NOMO-1 treated with dmso at 0.1 percent for 144 hours (cell line): ENCODE measurements at regions not wholly inside any gene's neighbourhood (a gene's known extent, or its start where the extent isn't known, plus 50 kb on each side); places are given as distances from the start of the nearest gene placed in this dataset.
A peak's percentile ranks its signal among the peaks of the same experiment; 100 is the strongest.

ENCODE experiments used
- DNase-seq: peaks from one replicate; lab custom pipeline; 2025; ENCODE audit not compliant: unreplicated experiment; lab: John Stamatoyannopoulos, UW

- DNase-seq = no peak
These were observed 49.9 kb upstream of the MAFB start for GRCh38 chr20:40738976-40739375.

- no peak for DNase-seq
These were observed 50.8 kb upstream of the MAFB start for GRCh38 chr20:40739841-40740240.

- DNase-seq = peak; percentile 26
These were observed 52.6 kb upstream of the MAFB start for GRCh38 chr20:40741507-40742106.

GRCh38 chr20:40743141-40743775 lies 54.2 kb upstream of the MAFB start:
- DNase-seq = no peak

- DNase-seq = no peak
These were observed 55.2 kb upstream of the MAFB start for GRCh38 chr20:40744072-40744817.

- DNase-seq = no peak
These were observed 55.8 kb upstream of the MAFB start for GRCh38 chr20:40744818-40745175.

GRCh38 chr20:40746251-40746650 lies 57.2 kb upstream of the MAFB start:
- DNase-seq = no peak

DNA sequence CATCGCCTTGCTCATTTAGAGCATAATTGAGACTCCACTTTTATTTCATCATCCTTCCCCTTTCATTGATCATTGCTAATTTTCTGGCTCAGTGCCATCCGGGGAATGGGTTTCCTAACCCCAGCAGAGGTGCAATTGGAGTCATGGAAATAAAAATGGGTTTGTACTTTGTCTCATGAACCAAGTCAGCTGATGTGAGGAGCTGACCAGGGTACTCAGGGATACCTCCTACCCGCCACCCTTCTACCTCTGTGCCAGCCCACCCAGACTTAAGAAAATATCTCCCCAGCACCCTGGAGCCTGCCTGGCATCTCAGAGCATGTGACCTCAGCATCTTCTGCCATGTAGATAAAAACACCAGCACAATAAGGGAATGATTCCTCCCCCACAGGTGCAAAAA lies 59.1 kb upstream of the MAFB start:
- no peak for DNase-seq

- DNase-seq = no peak
These were observed 61.0 kb upstream of the MAFB start for GRCh38 chr20:40749985-40750506.

DNA sequence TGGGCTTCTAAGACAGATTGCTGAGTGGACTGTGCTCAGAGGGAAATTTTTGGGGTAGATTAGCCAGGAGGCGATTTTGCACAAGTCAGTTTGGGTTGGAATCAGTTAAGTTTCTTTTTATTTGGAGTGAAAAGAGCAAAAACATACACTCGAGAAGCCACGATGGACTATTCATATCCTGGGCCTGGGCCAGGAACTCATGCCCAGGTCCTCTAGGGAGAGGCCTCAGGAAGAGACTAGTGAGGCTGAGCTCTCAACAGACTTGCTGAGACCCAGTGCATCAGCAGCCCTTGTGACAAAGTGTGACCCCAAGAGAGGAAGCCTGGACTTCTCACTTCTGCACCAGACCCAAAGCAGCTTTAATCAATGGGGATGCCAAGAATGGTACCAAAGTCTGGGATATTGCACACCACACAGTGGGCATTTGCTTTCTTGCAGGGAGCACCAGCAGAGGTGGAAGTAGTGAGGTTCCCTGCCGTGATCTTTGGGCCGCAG lies 61.6 kb upstream of the MAFB start:
- no peak for DNase-seq

- DNase-seq = peak; percentile 38
These were observed 64.4 kb upstream of the MAFB start for GRCh38 chr20:40753472-40753871.

DNA sequence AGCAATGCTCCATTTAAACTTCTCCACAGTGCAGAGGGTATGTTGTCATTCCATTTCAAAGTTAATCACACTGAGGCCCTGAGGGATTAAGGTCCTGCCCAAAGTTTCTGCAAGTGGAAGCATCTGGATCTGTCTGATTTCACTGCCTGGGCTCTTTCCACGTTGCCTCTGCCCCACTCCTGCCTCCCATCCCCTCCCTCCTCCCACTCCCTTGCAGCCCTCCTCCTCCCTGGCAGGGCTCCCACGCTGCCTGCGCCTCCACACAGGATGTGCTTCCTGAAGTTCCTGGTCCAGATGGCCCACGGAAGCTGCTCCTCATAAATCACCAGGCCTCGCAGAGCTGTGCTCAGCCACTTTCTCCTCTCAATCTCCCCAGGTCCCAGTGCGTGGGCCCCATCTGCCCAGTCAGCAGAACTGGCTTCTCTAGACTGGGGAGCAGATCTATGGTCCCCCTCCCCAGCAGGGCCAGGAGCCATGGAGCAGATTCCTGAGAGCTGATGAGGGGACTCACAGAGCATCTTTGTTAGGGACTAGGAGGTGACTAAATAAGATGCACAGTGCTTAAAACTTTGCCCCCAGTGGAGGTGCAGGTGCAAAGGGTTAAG lies 65.4 kb upstream of the MAFB start:
- no peak for DNase-seq

- DNase-seq = no peak
These were observed 68.1 kb upstream of the MAFB start for GRCh38 chr20:40757087-40757486.

DNA sequence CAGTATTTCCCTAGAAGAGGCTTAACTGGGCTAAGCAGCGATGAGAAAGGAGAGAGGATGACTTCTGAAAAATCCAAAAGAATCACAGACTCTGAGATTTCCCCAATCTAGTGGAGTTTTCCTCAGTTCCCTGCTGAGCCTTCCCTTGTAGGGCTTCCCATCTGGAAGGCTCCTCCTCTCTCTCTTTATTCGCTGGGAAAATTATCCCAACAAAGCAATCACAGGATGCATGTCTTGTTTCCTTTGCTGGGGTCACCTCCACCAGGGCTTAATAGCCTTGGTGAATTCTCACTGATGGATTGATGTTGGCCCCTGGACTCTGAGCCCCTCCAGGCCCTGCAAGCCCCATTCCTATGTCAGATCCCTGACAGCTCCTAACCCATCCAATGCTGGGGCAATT lies 69.8 kb upstream of the MAFB start:
- DNase-seq = no peak

GRCh38 chr20:40760399-40760798 lies 71.4 kb upstream of the MAFB start:
- no peak for DNase-seq

DNA sequence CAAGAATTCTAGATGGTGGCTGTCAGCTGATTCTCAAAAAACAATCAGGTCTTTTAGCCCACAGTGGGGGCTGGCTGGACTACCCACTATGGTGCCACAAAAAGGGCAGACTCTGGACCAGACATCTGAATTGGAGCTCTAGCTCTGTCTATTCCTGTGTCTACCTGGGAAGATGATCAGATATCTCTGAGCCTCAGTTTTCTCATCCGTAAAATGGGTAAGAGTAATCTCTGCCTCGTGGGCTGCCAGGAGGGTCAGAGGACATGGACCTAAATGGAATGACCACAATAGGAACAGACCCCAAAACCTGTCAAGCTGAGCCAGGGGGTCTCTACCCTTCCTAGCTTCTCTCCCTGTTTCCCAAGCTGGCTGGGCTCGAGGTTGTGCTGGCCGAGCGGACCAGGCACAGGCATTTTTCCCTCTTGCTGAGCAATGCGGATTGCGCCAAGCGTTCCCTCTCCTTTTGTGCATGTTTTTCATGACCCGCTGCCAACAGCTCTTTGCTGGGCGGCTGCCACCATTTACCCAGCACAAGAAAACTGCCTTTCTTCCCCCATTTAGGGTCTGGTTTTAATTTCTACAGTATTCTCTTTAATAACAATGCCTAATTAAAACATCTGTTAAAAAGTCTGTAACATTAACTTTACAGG lies 74.7 kb upstream of the MAFB start:
- no peak for DNase-seq

GRCh38 chr20:40765814-40766480 lies 76.9 kb upstream of the MAFB start:
- no peak for DNase-seq

GRCh38 chr20:40766790-40767614 lies 78.0 kb upstream of the MAFB start:
- DNase-seq = no peak

DNA sequence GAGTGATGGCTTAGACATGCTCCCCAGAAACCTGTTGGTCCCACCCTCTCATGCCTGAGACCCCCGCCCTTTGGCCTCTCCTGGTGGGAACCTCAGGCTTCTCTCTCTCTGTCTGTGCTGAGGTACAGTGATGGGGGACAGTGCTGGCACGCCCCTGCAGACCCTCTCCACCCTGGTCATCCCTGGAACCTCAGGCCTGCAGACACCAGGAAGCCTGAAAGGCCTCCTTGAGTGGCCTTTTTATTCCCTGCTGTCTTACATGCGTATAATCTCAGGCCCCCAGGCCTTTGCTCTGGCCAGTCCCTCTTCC lies 78.5 kb upstream of the MAFB start:
- no peak for DNase-seq

GRCh38 chr20:40768105-40768504 lies 79.1 kb upstream of the MAFB start:
- DNase-seq = no peak
